HG03025 (cell line): ENCODE measurements at regions not wholly inside any gene's neighbourhood (a gene's known extent, or its start where the extent isn't known, plus 50 kb on each side); places are given as distances from the start of the nearest gene placed in this dataset.
"Not testable (repeated sequence)": the region's sequence is repeated elsewhere in the genome, so short reads cannot be mapped to it uniquely, and the experiment has no call there.

Experiments
- ATAC-seq: cut with Tn5 transposase; IDR thresholded peaks from one replicate; pipeline ENCODE4 v1.9.1; 2021; ENCODE audit warnings: mild to moderate bottlenecking, moderate library complexity; ENCODE audit not compliant: unreplicated experiment, low FRiP score

DNA sequence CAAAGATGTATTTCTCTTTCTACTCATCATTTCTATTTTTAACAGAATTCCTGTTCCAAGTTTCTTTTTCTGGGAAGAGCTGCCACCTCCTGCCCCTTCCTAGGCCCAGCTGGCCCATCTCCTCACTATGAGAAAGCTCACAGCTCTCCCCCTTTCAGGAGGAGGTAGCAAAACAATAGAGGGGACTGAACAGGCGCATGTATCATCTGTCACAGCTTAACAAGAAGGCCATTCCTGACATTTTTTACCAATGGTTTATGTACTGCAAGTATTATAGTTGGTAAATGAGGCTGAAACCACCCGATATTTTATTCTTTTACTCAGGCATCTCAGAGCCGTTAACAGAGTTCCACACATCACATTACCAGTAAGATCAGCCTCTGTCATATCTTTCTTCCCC lies 103.7 kb upstream of the MTHFD1L start:
- ATAC-seq, result no peak

DNA sequence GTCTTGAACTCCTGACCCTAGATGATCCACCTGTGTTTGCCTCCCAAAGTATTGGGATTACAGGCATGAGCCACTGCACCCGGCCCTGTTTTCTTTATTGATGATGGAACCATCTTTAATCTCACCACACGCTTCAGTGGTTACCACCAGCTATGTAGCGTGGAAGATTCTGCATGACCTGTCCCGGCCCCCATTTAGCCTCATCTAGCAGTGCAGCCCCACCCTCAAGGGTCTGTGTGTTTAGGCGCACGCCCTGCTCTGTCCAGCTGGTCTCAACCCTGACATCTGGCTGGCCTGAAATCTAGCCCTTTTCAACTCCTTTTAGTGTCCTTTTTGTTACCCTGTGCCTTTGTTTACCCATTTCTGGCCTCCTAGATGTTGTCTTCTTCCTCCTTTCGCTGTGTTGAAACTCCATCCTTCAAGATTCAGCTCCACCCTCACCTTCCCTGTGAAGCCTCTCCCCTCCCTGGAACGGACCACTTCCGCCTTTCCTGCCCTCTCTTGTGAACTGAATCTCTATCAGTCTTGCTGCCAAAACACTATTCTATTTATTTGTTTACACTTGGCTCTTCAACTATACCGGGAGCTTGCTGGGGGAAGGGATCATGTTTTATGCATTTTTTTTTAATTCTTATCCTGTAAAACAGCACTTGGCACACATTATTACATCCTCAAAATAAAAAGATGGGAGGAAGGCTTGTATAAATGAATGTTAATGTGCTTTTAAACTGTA lies 101.0 kb upstream of the MTHFD1L start:
- no peak for ATAC-seq

DNA sequence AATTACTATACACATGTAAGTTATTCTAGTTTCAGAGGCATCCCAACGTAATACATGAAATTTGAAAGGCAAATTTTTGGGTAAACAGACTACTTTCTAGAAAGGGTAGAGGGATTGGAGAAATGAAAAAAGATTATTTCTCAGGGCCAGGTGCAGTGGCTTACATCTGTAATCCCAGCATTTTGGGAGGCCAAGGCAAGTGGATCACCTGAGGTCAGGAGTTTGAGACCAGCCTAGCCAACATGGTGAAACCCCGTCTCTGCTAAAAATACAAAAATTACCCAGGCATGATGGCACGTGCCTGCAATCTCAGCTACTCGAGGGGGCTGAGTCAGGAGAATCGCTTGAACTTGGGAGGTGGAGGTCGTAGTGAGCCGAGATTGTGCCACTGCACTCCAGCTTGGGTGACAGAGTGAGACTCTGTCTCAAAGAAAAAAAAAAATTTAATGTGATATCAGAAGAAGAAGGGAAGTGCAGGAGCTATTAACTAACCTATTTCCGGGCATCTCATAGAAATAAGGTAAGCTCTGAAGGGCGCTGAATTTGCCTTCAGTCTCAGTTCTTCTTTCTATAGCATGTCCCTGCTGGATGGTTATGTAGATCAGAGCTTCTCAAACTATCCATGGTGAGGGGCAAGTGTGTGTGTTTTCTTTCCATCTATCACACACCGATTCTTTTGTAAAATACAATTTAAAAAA lies 100.3 kb upstream of the MTHFD1L start:
- peak; percentile 85 for ATAC-seq

DNA sequence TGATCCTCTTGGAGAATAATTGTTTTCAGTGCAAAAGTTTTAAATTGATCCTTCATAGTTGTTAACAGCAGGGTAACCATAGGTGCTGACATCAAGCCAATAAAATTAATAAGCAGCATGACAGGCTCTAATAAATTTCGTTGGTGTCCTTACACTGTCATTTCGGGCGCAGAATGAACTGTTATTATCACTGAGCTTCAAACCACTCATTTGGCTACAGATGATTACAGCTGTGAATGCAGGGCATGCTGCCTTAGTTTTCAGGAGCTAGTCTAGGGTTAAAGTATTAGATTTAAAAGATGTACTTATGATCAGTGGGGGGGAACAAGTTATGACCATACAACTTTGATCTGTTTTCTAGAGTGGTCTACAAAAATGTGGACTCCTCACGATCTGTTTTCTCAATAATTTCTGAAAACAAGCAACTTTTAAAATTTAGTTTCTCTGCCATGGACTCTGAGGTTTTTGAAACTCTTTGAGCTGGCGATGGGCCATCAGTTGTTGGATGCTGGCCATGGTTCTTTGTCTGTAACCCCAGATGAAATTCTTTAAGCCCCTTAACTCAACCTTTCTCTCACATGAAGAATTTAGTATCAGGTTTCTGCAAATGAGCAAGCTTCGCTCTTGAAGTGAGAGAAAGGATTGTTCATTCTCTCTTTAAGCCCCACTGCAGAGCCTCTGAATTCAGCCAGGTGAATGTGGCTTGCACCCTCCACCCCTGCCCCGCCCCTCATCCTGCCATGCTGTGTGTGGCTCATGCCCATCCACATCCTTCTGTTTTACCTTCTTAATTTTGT lies 99.1 kb upstream of the MTHFD1L start:
- no peak for ATAC-seq

DNA sequence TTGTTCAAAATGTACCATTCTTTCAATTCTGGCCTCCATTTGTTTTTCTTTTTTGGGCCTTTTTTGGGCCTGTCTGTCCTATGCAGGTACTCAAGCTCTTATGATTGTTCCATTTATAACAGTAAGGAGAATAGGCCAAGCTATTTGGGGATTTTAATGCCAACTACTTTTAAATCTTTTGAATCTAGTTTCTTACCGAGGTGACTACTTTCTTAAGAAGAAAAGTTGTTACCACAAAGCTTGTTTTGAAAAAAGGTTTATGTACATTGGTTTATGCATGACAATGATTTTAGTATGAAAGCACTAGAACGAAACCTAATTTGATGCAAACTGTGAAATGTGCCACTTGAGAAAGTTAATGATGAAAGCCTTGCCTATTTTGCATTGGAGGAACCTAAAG lies 98.3 kb upstream of the MTHFD1L start:
- no peak for ATAC-seq

DNA sequence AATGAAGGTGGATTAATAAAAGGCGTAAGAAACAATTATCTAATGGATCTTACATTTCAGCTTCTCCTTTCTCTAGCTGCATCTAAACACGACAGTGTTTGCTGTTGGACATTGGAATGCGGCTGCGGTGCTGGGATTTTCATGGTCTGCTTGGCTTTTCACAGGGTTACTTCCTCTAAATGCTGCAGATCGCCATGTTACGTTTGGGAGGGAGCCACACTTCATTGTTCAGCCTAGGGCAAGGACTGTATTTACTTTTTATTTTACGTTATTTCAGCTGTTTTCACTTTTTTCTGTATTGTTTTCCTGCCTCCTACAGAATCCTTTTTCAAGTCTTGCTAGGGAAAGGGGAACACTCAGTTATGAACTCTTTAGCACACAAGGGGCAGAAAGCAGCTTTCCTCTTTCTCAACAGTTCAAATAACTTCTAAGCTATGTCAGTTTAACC lies 97.9 kb upstream of the MTHFD1L start:
- ATAC-seq, result no peak

DNA sequence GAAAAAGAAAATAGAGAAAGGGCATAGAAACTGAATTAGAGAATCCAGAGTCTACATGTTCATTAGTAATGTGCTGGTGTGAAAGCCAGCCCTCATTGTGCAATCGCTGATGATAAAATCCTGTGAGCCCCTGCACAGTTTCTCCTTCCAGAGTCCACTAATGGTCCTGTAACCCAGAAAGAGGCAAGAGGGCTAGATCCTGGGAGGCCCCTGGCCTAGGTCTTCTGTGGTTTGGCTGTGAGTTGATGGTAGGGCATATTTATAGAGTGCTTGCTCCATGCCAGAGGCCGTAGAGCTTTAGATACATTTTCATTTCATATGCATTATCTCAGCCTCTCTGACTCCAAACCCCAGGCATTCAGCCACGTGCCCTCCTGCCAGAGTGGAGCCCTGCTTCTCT lies 94.9 kb upstream of the MTHFD1L start:
- ATAC-seq, result no peak

DNA sequence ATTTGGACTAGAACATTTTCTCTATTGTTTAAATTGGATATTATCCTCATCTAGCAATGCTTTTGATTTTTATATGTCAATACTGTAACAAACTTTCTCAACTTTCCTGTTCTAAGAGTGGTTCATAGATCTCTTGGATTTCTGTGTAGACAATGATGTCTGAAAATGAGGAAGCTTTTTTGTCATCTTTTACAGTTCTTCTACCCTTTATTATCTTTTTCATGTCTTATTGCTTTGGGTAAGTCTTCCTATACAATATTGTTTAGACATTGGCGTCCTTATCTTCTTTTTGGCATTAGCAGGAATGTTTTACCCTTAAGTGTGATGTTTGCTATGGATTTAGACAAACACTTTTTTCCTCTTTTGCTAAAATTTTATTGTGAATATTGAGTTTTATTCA lies 91.5 kb upstream of the MTHFD1L start:
- no peak for ATAC-seq

DNA sequence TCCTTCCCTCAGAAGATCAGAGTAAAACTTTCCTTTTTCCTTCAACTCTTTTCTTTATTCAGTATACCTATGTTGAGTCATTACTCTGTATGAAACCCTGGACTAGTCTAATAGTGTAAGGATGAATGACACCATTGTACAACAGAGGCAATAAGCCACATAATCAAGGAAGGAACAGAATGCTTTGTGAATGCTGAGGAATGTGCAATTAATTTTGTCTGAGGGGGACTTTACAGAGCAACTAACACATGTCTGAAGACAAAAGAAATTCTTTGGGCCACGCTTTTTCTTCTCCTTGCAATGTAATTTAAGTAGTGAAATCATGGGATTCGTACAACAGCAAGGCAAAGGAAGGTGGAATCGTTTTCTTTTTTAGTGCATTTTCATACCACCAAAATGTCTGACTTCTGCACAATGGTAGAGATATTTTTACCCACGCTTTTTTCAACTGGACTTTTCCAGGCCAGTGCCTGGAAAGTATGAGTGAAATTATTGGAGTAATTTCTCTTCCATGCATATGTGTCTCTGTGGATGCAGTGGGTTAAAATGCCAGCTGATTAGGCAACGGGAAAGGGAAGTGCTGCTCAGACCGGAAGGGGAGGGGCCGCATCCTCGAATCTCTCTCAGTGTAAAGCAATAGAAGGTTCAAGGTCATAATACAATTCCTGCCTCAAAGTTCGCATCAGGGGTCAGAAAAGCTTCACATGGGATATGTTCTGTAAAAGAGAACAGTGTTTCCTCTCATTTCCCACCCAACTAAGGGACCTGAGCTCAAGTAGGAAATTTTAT lies 89.9 kb upstream of the MTHFD1L start:
- ATAC-seq, result no peak

DNA sequence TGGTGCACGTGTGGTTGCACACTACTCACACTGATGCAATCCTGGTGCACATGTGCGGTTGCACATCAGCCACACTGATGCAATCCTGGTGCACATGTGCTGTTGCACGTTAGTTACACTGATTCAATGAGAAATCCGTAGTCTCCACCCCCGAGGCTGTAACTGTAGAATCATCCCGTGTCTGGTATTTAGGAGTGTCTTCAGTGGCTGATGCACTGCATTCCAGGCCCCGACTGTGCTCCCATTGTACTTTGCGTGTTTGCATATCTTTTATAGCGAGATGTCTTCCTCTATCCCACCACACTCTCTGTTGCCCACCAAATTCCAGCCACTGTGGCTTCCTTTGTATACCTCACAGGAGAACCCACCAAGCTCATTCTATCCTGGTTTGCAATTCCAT lies 87.8 kb upstream of the MTHFD1L start:
- no peak for ATAC-seq

DNA sequence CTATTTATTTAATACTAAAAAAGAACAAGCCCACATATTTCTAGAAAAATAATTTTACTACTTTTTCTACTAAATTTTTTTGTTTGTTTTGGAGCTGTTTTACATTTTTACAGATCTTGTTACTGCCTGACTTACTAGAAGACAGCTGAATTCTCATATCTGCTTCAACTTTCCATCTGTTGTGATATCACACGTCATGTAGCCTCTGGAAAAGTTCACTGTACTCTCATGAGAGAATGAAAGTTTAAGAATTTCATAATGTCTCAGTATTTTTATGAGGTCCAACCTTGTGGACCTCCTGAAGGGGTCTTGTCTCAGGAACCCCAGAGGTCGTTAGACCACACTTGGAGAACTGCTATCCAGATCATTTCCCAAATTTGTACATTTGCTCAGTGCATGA lies 81.7 kb upstream of the MTHFD1L start:
- ATAC-seq, result no peak

DNA sequence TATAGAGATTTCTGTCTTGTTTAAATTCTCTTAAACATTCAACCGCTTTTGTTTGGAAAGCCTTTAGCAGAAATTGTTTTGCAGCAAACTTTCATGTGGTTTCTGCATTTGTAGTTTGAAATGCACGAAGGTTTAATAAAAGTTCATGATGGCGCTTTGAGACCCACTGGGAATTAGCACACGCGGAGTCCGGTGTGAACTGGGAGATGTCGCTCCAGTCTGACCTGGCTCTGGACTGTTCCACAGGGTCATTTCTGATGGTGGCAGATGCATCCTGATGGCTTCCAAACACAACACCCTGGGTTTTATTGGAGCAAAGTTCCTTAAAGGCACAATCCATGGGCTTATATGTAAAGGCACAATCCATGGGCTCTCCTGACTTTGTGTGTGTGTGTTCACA lies 78.1 kb upstream of the MTHFD1L start:
- no peak for ATAC-seq

DNA sequence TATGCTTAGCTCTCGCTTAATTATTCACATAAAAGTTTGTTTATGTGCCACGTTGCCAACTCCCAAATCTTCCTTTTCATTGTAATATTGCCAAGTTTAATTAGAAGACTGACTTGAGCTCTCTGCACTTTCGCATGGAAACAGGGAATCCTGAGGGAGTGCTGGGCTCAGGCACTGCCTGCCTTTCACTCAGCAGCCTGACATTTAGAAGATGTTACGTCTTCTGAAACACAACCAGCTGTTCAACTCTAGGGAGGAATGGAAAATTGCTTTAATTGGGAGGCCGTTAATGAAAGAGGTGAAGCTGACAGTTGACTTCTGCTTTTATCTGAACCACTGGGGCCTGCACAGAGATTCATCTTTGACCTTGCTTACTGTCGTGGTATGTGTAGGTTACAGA lies 77.4 kb upstream of the MTHFD1L start:
- no peak for ATAC-seq

DNA sequence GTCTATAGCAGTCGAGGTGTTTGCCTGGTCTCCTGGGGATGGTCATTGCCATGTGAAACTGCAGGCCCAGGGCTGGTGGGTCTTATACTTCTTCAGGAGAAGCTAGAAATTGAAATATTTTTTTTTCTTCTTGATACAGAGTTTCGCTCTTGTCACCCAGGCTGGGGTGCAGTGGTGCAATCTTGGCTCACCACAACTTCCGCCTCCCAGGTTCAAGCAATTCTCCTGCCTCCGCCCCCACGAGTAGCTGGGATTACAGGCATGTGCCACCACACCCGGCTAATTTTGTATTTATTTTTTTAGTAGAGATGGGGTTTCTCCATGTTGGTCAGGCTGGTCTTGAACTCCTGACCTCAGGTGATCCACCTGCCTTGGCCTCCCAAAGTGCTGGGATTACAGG lies 75.6 kb upstream of the MTHFD1L start:
- ATAC-seq, result not testable (repeated sequence)

DNA sequence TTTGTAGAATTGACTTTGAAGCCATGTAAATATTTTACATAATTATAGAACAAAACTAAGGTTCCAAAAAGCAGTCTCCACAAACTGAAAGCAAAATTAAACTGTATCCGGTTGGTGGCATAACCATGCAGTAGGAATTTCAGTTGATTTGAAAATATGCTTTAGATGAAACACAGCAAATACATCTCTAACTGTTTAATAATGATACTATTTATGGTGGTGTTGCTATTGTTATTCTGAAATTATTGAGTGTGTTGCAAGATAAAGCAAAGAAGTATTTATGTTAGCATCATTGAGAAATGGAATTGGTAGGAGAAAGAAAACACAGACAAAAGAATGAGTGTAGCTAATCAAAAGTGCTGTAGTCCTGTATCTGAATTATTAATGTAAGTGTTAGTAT lies 73.8 kb upstream of the MTHFD1L start:
- ATAC-seq, result no peak

DNA sequence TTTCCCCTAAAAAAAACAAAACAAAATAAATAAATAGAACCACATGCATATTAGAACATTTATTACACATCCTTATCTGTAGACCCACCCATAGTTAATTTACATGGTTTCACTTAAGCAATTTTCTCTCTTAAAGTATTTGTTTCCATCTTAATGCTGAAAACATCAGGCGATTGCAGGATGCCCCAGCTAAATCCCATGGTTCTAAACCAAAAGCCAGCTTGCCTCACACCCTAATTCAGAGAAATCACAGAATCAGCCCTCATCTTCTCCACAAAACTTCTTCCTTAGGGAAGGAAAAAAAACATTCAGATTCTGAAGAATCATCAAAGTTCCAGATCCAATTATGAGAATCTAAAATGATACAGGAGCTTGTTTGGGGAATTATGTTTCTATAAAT lies 67.6 kb upstream of the MTHFD1L start:
- no peak for ATAC-seq

DNA sequence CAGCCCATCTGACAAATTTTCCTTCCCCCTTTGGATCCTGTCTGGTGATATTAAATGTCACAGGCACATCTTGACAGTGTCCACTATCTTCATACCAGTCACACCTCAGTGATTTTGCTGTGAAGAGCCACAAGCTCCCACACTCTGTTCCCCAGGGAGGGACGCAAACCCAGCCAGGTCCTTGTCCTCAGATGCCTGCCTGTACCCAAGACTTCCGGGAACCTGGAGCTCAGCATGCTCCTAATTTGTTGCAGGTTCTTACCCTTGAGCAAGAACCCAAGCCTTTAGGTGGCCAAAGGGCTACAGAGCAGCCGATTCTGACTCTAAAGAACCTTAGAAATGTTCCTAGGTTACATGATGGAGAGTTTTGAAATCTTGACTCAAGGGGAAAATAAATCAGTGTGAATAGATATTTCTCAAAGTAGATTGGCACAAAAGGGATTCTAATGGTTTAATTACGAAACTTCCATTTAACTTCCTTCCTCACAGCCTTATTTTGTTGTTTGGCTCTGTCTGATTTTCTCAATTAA lies 66.2 kb upstream of the MTHFD1L start:
- ATAC-seq, result no peak

DNA sequence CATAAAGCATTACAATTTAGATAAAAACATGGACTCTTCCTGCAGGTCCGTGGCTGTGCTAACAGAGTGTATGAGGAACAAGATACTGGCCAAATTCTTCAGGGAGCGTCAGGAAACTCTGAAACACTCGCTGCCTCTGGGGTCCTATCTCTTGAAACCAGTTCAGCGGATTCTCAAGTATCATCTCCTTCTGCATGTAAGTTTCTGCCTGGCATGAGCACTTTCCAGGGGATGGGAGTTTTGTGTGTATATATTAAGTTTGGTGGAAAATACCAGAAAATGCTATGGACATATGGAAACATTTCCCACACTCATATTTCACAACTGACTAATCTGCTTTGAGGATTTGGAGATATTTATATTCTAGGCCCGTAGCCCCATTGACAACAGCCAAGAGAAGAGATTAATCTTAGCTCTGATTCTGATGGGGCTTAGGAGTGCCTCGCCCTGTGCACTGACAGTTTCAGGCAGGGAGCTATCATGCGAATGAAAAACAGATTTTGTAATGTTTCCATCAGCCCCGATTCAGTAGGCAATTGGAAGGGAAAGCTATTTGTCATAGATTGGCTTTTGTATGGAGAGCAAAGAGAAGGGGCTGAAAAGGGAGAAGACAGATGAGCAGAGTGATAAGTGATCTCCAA lies 64.7 kb upstream of the MTHFD1L start:
- ATAC-seq, result no peak

DNA sequence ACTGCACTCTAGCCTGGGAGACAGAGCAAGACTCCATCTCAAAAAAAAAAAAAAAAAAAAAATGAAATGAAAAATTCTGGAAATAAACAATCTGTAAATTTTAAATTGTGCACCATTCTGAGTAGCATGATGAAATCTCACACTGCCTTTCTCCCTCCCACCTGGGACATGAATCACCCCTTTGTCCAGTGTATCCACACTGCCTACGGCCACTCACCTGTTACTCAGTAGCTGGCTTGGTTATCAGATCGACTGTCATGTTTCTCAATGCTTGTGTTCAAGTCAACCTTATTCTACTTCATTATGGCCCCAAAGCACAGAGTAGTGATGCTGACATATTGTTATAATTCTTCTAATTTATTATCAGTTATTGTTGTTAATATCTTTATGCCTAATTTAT lies 58.7 kb upstream of the MTHFD1L start:
- no peak for ATAC-seq
